ENCODE measurements at regions not wholly inside any gene's neighbourhood (a gene's known extent, or its start where the extent isn't known, plus 50 kb on each side); places are given as distances from the start of the nearest gene placed in this dataset.

DNA sequence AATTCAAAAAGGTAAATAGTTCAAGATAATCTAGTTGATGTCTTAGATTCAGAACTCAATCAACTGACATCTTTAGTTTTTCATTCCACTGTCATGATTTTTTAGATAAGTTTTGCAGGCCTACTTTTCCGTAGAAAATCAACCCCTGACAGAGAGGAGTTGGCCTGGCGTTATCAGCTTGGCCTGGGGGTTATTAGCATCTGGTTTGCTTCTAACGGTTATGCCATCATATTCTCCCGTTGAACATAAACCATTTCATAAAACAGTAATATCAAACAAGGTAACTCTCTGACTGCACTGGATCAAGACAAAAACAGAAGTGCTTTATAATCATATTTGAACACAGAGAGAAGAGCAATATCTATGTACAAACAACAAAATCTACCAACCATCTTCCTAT lies 130.8 kb upstream of the PCDH20 start:
- no peak for TF ChIP-seq CTCF (IDR thresholded peaks at IDR 0.05; ENCODE audit: low read depth, low read length)
- no peak for TF ChIP-seq EZH2phosphoT487 (IDR thresholded peaks at IDR 0.05; ENCODE audit: low read depth)
